ENCODE measurements at regions not wholly inside any gene's neighbourhood (a gene's known extent, or its start where the extent isn't known, plus 50 kb on each side); places are given as distances from the start of the nearest gene placed in this dataset.

GRCh38 chr2:8268172-8268783, 413.6 kb upstream of the ID2 start:
- Histone ChIP-seq H3K4me1 (ENCODE audit: low read depth) (no peaks in the 10 kb centered on the region), H3K36me3 (ENCODE audit: low read depth) (no peaks in the 10 kb centered on the region), H3K4me3 (no peak overlapping the region), H3K9me3 (no peaks in the 10 kb centered on the region)
- intact Hi-C loops (cut with DNase I, micrococcal nuclease), result no loop called here
- no peak for ATAC-seq
- TF ChIP-seq, protein P1, sequence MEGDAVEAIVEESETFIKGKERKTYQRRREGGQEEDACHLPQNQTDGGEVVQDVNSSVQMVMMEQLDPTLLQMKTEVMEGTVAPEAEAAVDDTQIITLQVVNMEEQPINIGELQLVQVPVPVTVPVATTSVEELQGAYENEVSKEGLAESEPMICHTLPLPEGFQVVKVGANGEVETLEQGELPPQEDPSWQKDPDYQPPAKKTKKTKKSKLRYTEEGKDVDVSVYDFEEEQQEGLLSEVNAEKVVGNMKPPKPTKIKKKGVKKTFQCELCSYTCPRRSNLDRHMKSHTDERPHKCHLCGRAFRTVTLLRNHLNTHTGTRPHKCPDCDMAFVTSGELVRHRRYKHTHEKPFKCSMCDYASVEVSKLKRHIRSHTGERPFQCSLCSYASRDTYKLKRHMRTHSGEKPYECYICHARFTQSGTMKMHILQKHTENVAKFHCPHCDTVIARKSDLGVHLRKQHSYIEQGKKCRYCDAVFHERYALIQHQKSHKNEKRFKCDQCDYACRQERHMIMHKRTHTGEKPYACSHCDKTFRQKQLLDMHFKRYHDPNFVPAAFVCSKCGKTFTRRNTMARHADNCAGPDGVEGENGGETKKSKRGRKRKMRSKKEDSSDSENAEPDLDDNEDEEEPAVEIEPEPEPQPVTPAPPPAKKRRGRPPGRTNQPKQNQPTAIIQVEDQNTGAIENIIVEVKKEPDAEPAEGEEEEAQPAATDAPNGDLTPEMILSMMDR (IDR thresholded peaks at IDR 0.05), result no peak
- no peak for DNase-seq

DNA sequence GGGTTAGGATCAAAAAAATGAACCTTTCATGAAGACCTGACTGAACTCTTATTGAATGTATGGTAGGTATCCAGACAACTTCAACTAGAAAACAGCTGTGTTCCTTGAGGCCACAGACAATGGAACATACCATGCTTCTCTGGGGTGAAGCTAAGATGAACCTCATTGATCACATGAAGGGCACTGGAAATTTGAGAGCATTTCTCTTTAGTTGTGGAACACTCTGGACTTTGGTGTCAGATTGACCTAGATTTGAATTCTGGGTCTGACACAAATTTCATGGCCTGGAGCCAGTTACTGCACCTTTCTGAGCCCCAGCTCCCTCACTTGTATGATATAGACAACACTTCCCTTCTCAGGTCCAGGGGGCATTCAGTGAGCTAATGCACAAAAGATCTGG, 411.2 kb upstream of the ID2 start:
- intact Hi-C loops (cut with DNase I, micrococcal nuclease), result no loop called here
- TF ChIP-seq, protein P1 (IDR thresholded peaks at IDR 0.05), result no peak
- H3K9me3 ChIP-seq, result no peaks in the 10 kb centered on the region
- ATAC-seq, result no peak
- H3K36me3 ChIP-seq (ENCODE audit: low read depth), result no peaks in the 10 kb centered on the region
- H3K4me3 ChIP-seq, result no peak overlapping the region
- DNase-seq, result no peak
- H3K4me1 ChIP-seq (ENCODE audit: low read depth), result no peaks in the 10 kb centered on the region

- H3K4me1 ChIP-seq (ENCODE audit: low read depth), result no peaks in the 10 kb centered on the region
- TF ChIP-seq, protein P1 (IDR thresholded peaks at IDR 0.05), result no peak
- no peak overlapping the region for H3K4me3 ChIP-seq
- DNase-seq, result no peak
- H3K9me3 ChIP-seq, result no peaks in the 10 kb centered on the region
- no peak for ATAC-seq
- intact Hi-C loops (cut with DNase I, micrococcal nuclease), result no loop called here
- no peaks in the 10 kb centered on the region for H3K36me3 ChIP-seq (ENCODE audit: low read depth)
These were observed 410.4 kb upstream of the ID2 start for GRCh38 chr2:8271461-8271860.

DNA sequence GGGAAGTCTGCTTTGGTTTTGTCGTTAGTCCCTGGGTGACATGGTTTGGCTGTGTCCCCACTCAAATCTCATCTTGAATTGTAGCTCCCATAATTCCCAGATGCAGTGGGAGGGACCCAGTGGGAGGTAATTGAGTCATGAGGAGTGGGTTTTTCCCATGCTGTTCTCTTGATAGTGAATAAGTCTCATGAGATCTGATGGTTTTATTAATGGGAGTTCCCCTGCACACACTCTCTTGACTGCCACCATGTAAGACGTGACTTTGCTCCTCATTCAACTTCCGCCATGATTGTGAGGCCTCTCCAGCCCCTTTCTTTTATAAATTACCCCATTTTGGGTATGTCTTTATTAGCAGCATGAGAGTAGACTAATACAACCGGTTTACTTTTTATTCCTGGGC, 405.8 kb upstream of the ID2 start:
- H3K4me1 ChIP-seq (ENCODE audit: low read depth), result peaks cover 3% of the 10 kb centered on the region
- no peaks in the 10 kb centered on the region for H3K36me3 ChIP-seq (ENCODE audit: low read depth)
- H3K9me3 ChIP-seq, result no peaks in the 10 kb centered on the region
- TF ChIP-seq, protein P1 (IDR thresholded peaks at IDR 0.05), result no peak
- intact Hi-C loops (cut with DNase I, micrococcal nuclease), result no loop called here
- ATAC-seq, result no peak
- H3K4me3 ChIP-seq, result no peak overlapping the region
- DNase-seq, result no peak

GRCh38 chr2:8277921-8278571, 403.8 kb upstream of the ID2 start:
- Histone ChIP-seq H3K9me3 (no peaks in the 10 kb centered on the region), H3K36me3 (ENCODE audit: low read depth) (no peaks in the 10 kb centered on the region), H3K4me1 (ENCODE audit: low read depth) (peaks cover 10% of the 10 kb centered on the region), H3K4me3 (no peak overlapping the region)
- TF ChIP-seq, protein P1 (IDR thresholded peaks at IDR 0.05), result no peak
- ATAC-seq (no peak), DNase-seq (no peak)
- intact Hi-C loops (cut with DNase I, micrococcal nuclease), result no loop called here

All from mucosa of descending colon (tissue), 3 donors.